ENCODE measurements at regions not wholly inside any gene's neighbourhood (a gene's known extent, or its start where the extent isn't known, plus 50 kb on each side); places are given as distances from the start of the nearest gene placed in this dataset.
A peak's percentile ranks its signal among the peaks of the same experiment; 100 is the strongest.
"Not testable (repeated sequence)": the region's sequence is repeated elsewhere in the genome, so short reads cannot be mapped to it uniquely, and the experiment has no call there.

- CTCF ChIA-PET = no interaction called here
- Histone ChIP-seq H3K27ac (ENCODE audit: low read length) (peak overlapping the region; percentile 28), H3K36me3 (ENCODE audit: low read depth, low read length) (no peaks in the 10 kb centered on the region)
Measured at GRCh38 chr2:19098467-19099160, 259.8 kb downstream of the OSR1 start.

GRCh38 chr2:19089476-19089875, 268.9 kb downstream of the OSR1 start:
- H3K27ac ChIP-seq (ENCODE audit: low read length); H3K27me3 ChIP-seq (ENCODE audit: low read length); H2AFZ ChIP-seq (ENCODE audit: low read length); DNase-seq; intact Hi-C loops (cut with micrococcal nuclease); H3K4me2 ChIP-seq (ENCODE audit: low read length); BruUV-seq (replicated peaks); H4K20me1 ChIP-seq (ENCODE audit: low read length); POLR2A ChIA-PET (ENCODE audit: unreplicated experiment); H3K79me2 ChIP-seq (ENCODE audit: low read length); H3K4me1 ChIP-seq (ENCODE audit: insufficient read depth, low read length); ATAC-seq; H3K4me3 ChIP-seq (ENCODE audit: low read length); H3K9me3 ChIP-seq (ENCODE audit: low read length); CTCF ChIA-PET; H3K9ac ChIP-seq (ENCODE audit: low read length); H3F3A ChIP-seq (ENCODE audit: low read length, unreplicated experiment); H3K36me3 ChIP-seq (ENCODE audit: low read depth, low read length); H3K9me2 ChIP-seq (replicated peaks; ENCODE audit: low read length): not testable (repeated sequence)

More at GRCh38 chr2:19098467-19099160, 259.8 kb downstream of the OSR1 start:
- BruUV-seq (replicated peaks) = no TSS peak
- Histone ChIP-seq H3K27me3 (ENCODE audit: low read length) (no peaks in the 10 kb centered on the region), H3K9me2 (replicated peaks; ENCODE audit: low read length) (no peaks in the 10 kb centered on the region), H3K4me2 (ENCODE audit: low read length) (peak overlapping the region; percentile 35; the same call in 1 of the 2 replicates), H4K20me1 (ENCODE audit: low read length) (no peaks in the 10 kb centered on the region), H3K9ac (ENCODE audit: low read length) (no peak overlapping the region), H3K4me3 (ENCODE audit: low read length) (no peak overlapping the region), H2AFZ (ENCODE audit: low read length) (no peak overlapping the region), H3F3A (ENCODE audit: low read length, unreplicated experiment) (no peaks in the 10 kb centered on the region), H3K9me3 (ENCODE audit: low read length) (no peaks in the 10 kb centered on the region), H3K4me1 (ENCODE audit: insufficient read depth, low read length) (peaks cover 56% of the 10 kb centered on the region), H3K79me2 (ENCODE audit: low read length) (no peaks in the 10 kb centered on the region)
- intact Hi-C loops (cut with micrococcal nuclease) = loop anchor here (2.0 kb wide), 1 partner anchor 128 kb away; no protein-coding TSS in a partner anchor
- POLR2A ChIA-PET (ENCODE audit: unreplicated experiment) = interaction anchor here (0.6 kb wide), 1 partner anchor 25 kb away, joined by 3 read pairs; no protein-coding TSS in a partner anchor
- ATAC-seq (peak; percentile 59), DNase-seq (peak; percentile 78)
- TF ChIP-seq EZH2phosphoT487 (IDR thresholded peaks at IDR 0.05; ENCODE audit: borderline replicate concordance, low read length) = no peak
- no peak for TF ChIP-seq CTCF (conservative IDR thresholded peaks at IDR 0.05; ENCODE audit: low read depth, low read length)
- TF ChIP-seq EZH2 (IDR thresholded peaks at IDR 0.05; ENCODE audit: low read length, unreplicated experiment) = no peak

GRCh38 chr2:19086231-19086651, 272.2 kb downstream of the OSR1 start:
- Histone ChIP-seq H3K9ac (ENCODE audit: low read length) (no peak overlapping the region), H3K79me2 (ENCODE audit: low read length) (no peaks in the 10 kb centered on the region), H3K27me3 (ENCODE audit: low read length) (no peaks in the 10 kb centered on the region), H3K9me2 (replicated peaks; ENCODE audit: low read length) (no peaks in the 10 kb centered on the region), H3K9me3 (ENCODE audit: low read length) (no peaks in the 10 kb centered on the region), H3K27ac (ENCODE audit: low read length) (no peak overlapping the region), H2AFZ (ENCODE audit: low read length) (no peak overlapping the region), H3K4me3 (ENCODE audit: low read length) (no peak overlapping the region), H3K4me1 (ENCODE audit: insufficient read depth, low read length) (no peaks in the 10 kb centered on the region), H4K20me1 (ENCODE audit: low read length) (no peaks in the 10 kb centered on the region), H3K4me2 (ENCODE audit: low read length) (no peak overlapping the region), H3K36me3 (ENCODE audit: low read depth, low read length) (no peaks in the 10 kb centered on the region), H3F3A (ENCODE audit: low read length, unreplicated experiment) (no peaks in the 10 kb centered on the region)
- ChIA-PET POLR2A (ENCODE audit: unreplicated experiment) (no interaction called here), CTCF (no interaction called here)
- TF ChIP-seq EZH2phosphoT487 (IDR thresholded peaks at IDR 0.05; ENCODE audit: borderline replicate concordance, low read length) = no peak
- TF ChIP-seq EZH2 (IDR thresholded peaks at IDR 0.05; ENCODE audit: low read length, unreplicated experiment) = no peak
- no peak for TF ChIP-seq CTCF (conservative IDR thresholded peaks at IDR 0.05; ENCODE audit: low read depth, low read length)
- DNase-seq = no peak
- no peak for ATAC-seq
- intact Hi-C loops (cut with micrococcal nuclease) = no loop called here
- no TSS peak for BruUV-seq (replicated peaks)
